Amniotic stem cell (primary cell): ENCODE measurements at regions not wholly inside any gene's neighbourhood (a gene's known extent, or its start where the extent isn't known, plus 50 kb on each side); places are given as distances from the start of the nearest gene placed in this dataset.
"Not testable (repeated sequence)": the region's sequence is repeated elsewhere in the genome, so short reads cannot be mapped to it uniquely, and the experiment has no call there.

Experiments used
- DNase-seq: peaks from one replicate; lab custom pipeline; 2025; lab: John Stamatoyannopoulos, UW

GRCh38 chr2:183623227-183623626 lies 499.0 kb downstream of the NUP35 start:
- DNase-seq, result no peak

- no peak for DNase-seq
Observed at GRCh38 chr2:183630964-183631363, 506.7 kb downstream of the NUP35 start.

GRCh38 chr2:183656121-183656520 lies 531.9 kb downstream of the NUP35 start:
- DNase-seq, result no peak

- DNase-seq, result no peak
Observed at GRCh38 chr2:183665425-183665824, 541.2 kb downstream of the NUP35 start.

GRCh38 chr2:183666031-183666430 lies 541.8 kb downstream of the NUP35 start:
- no peak for DNase-seq

DNA sequence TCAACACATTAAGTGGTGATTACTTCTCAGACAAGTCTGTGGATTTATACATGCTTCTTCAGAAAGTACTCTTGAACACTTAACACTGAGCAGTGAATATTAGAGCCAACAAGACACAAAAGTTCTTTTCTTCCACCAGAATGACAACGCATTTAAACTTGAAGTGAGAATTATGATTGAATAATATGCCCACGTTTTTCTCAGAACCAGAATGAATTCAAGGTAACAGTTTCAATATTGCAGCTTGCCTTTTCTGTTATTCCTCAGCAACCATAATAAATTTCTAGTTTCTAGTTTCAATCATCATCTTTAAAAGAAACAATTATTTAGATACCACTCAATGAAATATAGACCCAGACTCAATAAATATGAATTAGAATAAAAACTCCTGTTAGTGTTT lies 547.0 kb downstream of the NUP35 start:
- DNase-seq, result no peak

- DNase-seq, result no peak
Observed at GRCh38 chr2:183678908-183679307, 554.7 kb downstream of the NUP35 start.

GRCh38 chr2:183680573-183680972 lies 556.3 kb downstream of the NUP35 start:
- DNase-seq, result no peak

DNA sequence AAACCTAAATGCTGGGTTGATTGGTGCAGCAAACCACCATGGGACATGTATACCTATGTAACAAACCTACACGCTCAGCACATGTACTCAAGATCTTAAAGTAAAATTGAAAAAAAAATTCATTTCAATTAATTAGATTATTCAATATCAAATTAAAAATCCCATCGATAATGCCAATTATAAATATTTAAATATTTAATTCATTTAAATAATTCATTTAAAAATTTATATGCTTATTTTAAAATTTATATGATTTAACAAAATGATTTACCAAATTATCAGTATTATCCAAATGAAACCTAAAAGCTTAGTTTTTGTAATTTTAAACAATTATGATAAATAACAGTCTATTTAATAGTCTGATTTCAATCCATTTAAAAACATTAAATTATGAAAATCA lies 560.4 kb downstream of the NUP35 start:
- no peak for DNase-seq

- DNase-seq, result no peak
Observed at GRCh38 chr2:183696028-183696427, 571.8 kb downstream of the NUP35 start.

DNA sequence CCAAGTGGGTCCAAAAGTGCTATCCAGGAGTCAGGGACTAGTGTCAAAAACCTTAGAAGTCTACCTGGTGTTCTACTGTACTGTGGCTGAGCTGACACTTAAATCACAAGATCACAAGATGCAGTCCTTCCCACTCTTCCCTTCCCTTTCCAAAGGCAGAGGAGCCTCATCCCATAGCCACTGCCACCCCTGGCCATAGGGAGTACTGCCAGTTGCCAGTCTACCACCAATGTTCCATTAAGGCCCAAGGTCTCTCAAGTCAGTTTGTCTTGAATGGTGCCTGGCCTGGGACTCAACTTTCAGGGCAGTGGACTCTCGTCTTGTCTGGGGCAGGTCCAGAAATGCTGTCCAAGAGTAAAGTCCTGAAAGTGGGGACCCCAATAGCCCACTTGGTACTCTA lies 585.6 kb downstream of the NUP35 start:
- DNase-seq, result no peak

GRCh38 chr2:183718246-183718645 lies 594.0 kb downstream of the NUP35 start:
- DNase-seq, result no peak

DNA sequence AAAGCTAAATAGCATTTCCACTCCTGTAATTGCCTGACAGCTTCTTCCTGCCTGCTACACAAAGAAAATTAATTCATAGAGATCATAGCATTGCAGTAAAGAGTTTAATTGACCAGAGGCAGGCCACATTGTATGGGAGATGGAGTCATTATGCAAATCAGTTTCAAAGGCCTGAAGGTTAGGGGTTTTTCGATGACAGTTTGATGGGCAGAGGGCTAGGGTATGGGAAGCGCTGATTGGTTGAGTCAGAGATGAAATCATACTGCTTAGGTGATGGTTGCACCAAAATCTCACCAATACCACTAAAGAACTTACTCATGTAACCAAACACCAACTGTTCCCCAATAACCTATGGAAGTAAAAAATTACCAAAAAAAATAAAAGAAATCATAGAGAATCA lies 599.0 kb downstream of the NUP35 start:
- no peak for DNase-seq

- DNase-seq, result no peak
Observed at GRCh38 chr2:183729380-183729779, 605.1 kb downstream of the NUP35 start.

GRCh38 chr2:183740241-183740640 lies 616.0 kb downstream of the NUP35 start:
- DNase-seq, result no peak

DNA sequence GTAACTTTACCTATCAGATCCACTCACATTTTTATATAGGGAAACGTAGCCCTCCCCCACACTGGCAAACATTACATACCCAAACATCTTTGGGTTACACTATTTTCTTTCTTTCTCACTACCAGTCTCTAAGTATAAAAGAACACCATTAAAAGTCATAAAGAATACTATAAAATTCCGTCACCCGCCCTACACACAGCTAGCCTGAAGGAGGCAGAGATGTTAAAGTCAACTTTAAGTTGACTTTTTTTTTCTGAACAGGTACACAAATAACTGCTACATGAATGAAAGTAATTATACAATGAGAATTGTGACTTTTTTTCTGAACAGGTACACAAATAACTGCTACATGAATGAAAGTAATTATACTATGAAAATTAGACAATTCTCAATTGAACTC lies 628.3 kb downstream of the NUP35 start:
- no peak for DNase-seq

- DNase-seq, result no peak
Observed at GRCh38 chr2:183759033-183759432, 634.8 kb downstream of the NUP35 start.

GRCh38 chr2:183773775-183774174 lies 649.5 kb downstream of the NUP35 start:
- DNase-seq, result no peak

DNA sequence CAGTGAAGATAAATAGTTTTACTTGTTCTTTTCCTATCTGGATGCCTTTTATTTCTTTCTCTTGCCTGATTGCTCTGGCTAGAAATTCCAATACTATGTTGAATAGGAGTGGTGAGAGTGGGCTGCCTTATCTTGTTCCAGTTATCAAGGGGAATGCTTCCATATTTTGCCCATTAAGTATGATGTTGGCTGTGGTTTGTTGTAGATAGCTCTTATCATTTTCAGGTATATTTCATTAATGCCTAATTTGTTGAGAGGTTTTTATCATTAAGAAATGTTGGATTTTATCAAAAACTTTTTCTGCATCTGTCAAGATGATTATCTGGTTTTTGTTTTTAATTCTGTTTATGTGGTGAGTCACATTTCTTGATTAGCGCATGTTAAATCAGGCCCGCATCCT lies 655.8 kb downstream of the NUP35 start:
- no peak for DNase-seq

- no peak for DNase-seq
Observed at GRCh38 chr2:183782436-183782835, 658.2 kb downstream of the NUP35 start.

DNA sequence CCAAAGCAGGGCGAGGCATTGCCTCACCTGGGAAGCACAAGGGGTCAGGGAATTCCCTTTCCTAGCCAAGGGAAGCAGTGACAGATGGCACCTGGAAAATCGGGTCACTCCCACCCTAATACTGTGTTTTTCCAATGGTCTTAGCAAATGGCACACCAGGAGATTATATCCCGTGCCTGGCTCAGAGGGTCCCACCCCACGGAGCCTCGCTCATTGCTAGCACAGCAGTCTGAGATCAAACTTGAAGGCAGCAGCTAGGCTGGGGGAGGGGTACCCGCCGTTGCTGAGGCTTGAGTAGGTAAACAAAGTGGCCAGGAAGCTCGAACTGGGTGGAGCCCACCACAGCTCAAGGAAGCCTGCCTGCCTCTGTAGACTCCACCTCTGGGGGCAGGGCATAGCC lies 664.6 kb downstream of the NUP35 start:
- not testable (repeated sequence) for DNase-seq

DNA sequence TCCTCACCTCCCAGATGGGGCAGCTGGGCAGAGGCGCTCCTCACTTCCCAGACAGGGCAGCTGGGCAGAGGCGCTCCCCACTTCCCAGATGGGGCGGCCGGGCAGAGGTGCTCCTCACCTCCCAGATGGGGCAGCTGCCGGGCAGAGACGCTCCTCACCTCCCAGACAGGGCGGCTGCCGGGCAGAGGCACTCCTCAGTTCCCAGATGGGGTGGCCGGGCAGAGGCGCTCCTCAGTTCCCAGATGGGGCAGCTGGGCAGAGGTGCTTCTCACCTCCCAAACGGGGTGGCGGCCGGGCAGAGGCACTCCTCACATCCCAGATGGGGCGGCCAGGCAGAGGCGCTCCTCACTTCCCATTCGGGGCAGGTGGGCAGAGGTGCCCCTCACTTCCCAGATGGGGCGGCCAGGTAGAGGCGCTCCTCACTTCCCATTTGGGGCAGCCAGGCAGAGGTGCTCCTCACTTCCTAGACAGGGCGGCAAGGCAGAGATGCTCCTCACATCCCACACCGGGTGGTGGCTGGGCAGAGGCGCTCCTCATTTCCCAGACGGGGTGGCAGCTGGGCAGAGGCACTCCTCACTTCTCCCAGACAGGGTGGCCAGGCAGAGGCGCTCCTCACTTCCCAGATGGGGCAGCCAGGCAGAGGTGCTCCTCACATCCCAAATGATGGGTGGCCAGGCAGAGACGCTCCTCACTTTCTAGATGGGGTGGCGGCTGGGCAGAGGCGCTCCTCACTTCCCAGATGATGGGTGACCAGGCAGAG lies 668.1 kb downstream of the NUP35 start:
- not testable (repeated sequence) for DNase-seq

- DNase-seq, result no peak
Observed at GRCh38 chr2:183798535-183798934, 674.3 kb downstream of the NUP35 start.

DNA sequence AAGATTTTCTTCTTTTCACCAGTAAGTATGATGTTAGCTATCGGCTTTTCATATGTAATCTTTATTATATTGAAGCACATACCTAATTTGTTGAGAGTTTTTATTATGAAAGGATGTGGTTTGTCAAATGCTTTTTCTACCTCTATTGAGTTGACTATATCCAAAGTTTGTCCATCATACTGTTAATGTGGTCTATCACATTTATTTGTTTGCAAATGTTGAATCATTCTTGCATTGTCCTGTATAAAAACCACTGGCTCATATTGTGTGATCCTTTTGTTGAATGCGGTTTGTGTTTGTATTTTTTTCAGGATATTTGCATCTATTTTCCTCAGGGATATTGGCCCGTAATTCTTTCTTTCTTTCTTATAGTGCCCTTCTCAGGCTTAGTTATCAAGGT lies 675.5 kb downstream of the NUP35 start:
- no peak for DNase-seq
